ENCODE measurements at regions not wholly inside any gene's neighbourhood (a gene's known extent, or its start where the extent isn't known, plus 50 kb on each side); places are given as distances from the start of the nearest gene placed in this dataset.

DNA sequence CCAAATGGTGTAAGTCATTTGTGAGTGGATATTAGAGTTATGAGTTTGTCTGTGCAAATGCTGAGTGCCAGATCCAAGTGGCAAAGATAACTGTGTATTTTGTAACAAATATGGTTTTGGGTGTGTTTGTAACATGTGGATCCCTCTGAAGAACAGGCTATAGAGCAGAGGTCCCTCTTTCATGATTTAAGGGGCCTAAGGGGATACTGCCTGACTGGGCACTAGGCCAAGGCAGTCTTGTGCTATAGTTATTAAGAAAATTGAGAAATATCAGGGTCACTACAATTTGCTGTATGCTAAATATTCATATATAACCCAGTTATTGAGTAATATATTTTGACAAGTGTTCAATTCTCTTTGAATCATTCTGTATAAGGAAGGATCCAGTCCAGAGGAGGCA, 555.6 kb upstream of the RGMA start:
- DNase-seq (ENCODE audit: low read depth), result no peak

DNA sequence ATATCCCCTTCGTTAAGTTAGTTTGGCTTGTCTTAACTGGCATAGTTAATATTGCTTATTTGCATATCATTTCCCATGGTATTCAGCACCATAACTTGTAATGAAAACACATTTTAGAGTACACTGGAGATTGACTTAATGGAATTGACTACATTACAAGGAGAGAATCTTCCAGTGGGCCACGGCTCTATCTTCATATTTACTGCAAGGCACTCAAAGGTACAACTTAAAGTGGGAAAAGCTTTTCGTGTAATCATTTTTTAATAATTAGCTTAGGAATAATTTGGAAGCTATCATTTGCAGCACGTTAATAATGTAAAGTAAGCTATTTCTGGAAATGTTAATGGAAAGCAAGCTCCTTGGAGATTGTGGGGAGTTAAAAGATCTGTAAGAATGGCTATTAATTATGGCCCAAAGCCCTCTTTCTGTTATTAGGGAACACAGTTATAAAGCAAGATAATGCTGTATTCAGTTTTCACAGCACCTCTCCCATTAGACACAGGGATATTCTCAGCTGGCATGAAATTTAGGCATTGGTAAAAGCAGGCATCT, 551.5 kb upstream of the RGMA start:
- DNase-seq (ENCODE audit: low read depth), result no peak

DNA sequence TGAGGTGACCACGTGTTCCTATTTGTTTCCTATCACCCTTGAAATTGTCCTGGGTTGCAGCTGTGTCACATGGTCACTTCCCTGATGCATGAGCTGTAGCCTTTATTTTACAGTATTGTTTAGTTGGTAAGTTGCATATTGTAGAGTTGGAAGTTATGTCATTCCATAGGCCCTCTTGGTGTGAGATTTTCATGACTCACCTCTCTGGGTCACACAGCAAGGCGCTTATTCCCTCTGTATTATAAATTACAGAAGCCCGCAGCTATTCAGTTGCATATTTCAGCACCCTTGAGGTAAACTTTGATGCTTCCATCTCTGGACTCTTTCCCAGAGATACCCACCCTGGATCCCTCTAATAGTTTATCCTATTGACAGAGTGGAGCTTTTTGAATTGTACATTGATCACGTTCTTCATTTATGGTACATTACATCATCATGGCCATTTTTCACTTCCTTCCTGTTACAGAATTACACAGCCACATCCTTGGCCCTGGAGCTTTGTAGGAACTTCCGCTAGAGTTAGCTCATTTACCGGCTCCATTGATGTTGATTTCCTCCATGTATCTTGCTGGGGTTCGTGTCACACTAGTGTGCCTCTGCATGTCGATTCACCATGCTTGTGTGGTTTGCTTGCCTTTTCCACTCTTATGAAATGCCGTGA, 543.1 kb upstream of the RGMA start:
- no peak for DNase-seq (ENCODE audit: low read depth)

DNA sequence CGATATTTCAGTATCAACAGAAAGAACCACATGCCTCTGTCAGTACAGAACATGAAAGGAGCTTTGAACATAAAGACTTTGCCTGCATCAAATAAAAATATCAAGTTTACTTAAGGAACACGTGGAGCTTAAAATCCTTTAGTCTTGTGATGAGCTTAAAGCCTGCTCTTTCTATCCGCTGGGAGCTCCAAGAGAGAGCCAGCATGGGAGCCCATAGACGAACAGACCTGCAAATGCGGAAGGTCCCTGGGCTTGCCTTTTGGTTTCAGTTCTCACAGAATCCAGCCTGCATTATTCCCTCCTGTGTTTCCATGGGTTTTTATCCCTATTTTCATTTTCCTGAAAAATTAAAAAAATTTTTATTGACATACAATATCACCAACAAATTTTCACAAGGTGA, 530.6 kb upstream of the RGMA start:
- no peak for DNase-seq (ENCODE audit: low read depth)

DNA sequence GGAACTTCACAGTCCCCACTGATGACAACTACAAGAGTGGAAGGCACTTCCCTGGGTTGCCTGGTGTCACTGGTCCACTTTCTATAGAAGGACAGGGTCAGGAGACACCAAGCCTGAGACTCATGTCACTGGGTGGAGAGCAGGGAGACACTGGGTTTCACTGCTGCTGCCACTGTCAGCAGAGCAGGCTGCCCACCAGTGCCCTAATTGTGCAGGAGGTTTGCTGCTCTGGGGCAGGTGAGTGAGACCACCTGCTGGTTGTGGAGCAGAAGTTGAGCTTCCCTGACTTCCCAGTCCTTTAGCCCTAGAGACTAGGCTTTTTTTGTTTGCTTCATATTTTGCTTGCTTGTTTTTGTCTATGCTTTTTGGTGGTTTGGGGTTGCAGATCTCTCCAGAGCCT, 528.4 kb upstream of the RGMA start:
- DNase-seq (ENCODE audit: low read depth), result no peak

DNA sequence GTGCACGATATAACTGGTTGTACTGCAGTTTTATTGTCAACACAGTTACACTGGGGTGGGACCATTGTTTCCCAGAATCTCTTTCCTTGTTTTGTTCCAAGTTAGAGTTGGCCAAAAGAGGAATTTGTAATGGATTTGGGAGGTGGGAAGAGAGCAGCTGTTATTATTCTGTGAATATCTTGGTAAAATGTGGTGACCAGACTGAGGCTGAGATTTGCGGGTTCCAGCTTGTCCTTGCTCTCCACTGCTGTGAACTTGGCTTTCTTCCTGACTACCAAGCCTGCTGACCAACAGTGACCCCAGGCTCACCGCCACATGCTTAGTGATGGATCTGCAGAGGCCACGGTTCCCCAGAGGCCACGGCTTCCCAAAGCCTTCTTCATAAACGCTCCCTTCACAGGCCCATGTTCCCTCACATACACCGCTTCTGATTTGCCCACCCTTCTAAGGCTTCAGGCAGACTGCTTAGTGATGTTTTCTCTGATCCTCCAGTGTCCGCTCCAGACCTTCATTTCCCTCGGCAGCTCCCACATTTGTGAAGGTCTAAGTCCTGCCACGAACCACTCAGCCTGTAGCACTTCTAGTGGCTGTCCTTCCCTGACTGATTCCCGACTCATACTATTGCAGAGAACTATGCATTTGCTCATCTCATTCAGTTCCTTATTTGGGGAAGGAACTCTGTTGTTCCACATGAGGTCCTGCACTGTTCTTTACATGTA, 525.5 kb upstream of the RGMA start:
- DNase-seq (ENCODE audit: low read depth), result no peak

DNA sequence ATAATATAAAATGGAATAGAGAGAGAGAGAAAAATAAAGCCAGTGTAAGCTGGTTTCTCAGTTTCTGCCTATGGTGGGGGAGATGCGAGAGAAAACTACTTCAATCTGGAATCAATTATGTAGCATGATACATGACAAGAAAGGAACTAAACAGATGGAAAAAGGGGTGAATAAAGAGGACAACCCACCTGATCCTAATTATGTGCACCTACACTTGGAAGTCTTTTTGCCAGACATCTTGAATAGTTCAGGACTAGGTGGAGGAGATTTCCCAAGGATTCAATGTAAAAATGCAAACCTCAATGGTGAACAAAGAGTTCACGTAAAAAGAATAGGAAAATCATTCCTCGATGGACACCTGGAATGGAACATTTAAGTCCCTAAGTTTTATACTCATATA, 524.4 kb upstream of the RGMA start:
- no peak for DNase-seq (ENCODE audit: low read depth)

DNA sequence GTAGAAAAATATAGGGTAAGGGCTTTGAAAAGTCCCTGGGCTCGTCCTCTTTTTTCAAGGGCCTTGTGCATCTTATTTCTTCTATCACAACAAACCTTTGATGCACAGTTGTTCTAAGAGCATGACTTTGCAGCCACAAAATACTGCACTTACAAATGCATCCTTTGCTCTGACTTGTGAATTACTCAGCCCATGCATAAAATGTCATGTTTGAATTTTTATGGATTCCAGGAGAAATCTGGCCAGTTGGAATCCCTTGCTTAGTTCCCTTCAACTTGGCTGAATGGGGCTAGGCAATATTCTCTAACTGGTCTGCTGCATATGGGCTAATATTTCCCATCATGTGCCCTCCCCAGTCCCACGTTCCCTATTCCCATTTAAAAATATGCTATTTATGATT, 523.9 kb upstream of the RGMA start:
- DNase-seq (ENCODE audit: low read depth), result no peak

DNA sequence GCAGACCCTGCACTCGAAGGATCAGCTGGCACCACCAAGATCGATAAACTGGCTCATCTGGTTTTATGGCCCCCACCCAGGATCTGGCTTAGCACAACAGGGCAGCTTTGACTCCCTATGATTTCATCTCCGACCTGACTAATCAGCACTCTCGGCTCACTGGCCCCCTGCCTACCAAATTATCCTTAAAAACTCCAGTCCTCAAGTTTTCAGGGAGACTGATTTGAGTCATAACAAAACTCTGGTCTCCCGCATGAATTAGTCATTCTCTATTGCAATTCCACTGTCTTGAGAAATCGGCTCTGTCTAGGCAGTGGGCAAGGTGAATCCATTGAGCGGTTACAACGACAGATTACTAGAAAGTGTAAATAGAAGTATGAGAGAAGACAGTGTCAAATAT, 521.9 kb upstream of the RGMA start:
- DNase-seq (ENCODE audit: low read depth), result no peak

DNA sequence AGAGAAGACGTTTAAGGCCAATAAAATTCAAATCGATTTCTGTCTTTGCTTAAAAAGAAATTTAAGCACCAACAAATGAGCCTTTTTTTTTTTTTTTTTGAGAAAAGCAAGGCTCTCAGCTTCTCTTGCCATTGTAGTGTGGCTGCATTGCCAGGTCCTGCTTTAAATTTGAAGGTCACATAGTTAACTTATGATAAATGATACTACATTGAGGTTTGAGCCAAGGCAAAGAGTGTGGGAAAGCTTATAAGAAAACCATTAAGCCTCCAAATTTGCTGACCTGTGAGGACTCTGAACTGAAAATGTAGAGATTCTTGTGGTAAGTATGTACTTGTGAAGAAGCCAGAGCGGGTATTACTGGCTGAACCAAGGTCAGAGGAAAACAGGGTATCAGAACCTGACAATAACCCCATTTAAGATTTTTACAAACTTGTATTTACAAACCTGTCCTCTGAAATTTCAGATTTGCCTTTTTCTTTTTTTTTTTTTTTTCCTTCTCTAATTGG, 519.7 kb upstream of the RGMA start:
- DNase-seq (ENCODE audit: low read depth), result no peak

DNA sequence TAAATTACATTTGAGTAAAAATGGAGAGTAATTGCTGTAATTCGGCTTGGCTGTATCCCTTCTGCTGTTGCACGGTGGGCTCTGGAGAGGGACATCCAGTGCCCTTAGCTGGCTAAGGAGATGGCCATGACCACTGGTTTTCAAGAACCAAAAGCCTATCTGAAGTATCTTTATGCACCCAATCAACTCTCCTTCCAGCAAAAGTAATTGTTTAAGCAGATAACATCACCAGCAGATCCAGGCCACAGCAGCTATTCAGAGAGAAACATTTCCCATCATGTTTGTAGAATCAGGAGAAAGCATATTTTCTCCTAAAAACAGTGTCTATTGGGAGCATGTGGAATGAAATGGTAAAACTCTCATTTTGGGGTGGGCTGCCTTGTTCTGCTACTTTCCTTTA, 514.5 kb upstream of the RGMA start:
- DNase-seq (ENCODE audit: low read depth), result no peak

DNA sequence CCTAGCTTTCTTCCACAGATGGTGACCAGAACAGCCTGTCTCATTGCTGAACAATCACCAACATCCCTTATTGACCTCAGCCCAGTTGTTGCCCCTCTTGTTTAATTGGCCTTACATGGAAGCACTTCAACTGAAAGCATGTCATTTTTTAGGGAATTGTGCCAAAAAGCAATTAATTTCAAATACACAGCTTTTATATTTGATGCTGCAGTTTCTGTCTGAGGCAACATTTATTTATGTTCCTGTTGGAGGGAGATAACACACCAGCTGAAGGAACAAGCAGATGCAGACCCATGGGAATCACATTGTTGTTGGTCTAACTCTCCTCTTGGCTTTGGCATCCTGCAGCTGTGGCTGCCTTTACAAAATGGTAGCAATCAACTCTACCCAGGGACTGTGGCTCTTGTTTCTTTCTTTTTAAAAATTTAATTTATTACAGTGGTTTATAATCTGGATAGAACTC, 498.1 kb upstream of the RGMA start:
- DNase-seq (ENCODE audit: low read depth), result no peak

DNA sequence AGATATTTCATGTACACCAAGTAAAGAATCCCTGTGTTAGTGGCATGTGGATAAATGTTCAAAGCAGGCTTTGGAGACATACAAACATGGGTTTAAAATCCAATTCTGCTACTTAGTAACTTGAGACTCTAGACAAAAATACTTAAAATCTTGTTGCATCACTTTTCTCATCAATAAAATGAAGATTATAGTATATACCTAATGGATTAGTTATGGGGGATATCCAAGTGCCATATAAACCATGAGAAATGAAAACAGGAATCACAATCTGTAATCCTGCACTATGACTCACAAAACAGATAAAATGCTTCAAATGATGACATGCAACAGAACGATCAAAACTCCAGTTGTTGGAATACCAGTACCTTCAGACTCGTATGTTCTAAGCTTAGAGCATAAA, 496.0 kb upstream of the RGMA start:
- DNase-seq (ENCODE audit: low read depth), result no peak

DNA sequence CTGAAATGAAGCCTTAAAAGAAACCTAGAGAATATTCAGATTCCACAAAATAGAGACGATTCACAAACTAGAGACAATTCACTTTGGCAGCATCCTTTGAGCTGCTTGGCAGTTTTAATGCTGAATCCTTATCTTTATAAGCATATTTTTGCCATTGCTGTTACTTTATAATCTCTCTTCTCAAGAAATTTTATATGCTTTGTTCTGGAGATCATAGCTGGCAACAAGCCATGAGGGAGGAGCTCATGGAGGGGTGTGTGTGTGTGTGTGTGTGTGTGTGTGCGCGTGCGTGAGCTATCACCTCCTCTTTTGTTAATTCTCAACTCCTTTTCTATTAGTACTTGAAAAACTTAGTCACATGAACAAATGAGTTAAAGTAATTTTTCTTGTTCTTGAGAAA, 495.0 kb upstream of the RGMA start:
- DNase-seq (ENCODE audit: low read depth), result no peak

DNA sequence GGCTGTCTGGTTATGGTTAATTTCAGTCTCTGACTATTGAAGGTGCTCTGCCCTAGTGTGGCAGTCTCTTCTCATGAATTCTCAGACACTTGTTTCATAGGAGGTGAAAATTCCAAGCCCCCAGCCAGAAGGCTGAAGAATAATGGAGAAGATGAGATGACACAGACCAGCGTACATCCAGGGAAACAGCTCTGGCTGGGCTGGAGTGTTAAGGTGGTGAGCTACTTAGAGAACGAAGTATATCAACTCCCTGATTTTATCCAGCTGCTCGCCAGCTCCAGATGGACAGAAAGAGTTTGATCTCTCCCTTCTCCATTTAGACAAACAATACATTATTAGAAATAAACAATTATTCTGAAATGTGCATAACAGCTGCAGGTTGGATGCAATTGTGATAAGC, 494.5 kb upstream of the RGMA start:
- no peak for DNase-seq (ENCODE audit: low read depth)

DNA sequence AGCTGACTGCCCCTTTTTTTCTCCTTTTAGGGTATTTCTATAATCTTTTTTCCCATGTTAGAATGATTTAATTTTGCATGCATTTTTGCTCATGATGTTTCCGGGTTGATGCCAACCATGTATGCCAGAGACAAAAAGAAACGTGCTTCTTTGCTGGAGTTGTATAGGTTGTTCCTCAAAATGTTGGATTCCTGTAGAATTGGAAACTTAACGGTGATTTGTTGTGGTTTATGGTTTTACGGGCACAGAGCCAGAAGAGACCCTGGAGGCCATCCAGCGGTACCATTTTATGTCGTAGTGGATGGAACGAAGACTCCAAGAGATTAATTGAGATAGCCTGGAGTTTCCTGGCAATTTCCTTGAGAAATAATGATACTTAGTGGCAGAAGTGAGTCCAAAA, 481.5 kb upstream of the RGMA start:
- DNase-seq (ENCODE audit: low read depth), result no peak

DNA sequence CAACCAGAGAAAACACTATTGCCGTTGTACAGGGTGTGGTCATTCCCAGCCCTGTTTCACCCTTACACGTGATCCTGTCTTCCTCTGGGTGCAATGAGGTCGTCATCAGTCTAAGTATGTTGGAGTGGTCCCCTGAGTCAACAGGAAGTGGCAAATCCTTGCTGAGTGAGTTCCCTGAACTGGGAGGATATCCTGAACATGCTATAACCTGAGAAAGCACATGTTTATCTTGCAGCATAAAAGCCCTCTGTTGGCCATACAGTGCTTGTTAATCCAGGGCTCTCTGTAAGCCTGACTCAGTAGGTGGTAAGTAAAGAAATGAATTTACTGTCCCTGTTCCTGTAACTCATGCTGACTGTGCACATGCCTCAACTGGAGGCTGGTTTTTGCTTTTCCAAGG, 477.8 kb upstream of the RGMA start:
- no peak for DNase-seq (ENCODE audit: low read depth)

DNA sequence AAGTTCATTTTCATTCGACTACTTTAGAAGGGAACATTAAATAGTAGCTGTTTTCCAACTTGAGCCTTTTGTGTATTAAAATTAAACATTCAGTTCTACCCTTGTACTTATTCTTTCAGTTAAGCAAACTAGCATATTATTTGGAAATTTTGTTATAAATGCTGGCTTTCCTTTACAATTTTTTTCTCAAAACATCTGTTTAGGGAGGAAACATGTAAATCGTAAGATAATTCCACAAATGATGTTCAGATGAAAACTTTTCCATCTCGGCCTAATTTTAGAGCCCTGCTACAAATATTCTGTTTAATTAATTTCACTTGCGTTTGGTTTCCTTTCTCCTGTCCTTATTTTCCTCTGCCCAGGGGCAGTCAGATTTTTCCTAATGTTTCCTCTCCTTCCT, 476.2 kb upstream of the RGMA start:
- DNase-seq (ENCODE audit: low read depth), result no peak

DNA sequence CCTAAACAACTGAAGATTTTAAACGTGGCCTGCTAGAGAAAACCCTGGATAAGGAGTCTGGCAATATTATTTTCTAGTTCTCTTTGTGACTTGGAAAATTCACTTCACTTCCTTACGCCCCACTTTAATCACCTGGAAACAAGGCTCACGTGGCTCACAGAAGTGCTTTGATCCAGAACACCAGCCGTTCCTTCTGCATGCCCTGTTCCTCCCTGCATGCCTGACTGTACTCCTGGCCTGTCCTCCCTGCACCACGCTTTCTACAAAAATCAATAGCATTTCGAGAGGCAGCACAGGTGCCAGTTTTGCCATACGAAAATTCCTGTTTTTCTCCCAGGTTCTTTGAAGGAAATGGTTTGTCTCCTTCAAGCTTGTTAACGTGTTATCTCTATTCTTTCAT, 474.2 kb upstream of the RGMA start:
- no peak for DNase-seq (ENCODE audit: low read depth)

DNA sequence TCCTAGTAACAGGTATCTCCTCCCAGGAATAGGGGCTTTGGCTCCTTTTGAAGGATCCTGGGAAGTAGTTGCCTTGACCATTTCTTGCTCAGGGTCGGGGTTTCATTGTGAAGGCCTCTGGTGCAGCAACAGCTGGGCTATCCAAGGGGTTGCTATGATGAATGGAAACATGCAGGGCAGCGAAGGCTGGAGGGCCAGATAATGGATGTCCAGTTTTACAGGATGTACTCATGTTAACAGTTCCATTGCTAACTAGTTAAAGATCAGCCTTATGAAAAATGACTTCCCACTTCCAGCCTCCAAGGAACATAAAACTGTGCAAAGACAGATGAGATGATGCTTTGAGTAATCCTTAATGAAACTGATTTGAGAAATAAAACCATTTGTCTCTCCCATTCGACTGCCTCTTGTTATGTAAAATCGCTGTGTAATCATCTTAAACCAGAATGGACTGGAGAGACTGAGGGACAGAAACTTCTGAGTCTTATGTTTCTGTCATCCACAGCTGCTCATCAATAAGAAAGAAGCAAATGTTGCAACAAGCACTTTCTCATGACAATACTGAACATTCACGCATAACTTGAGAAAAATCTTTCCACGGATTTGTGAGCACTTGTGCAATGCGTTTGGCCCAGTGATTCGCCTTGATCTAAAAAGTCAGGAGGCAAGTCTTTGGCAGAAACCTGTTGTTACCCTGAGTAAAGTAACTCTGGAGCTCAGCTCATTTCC, 473.5 kb upstream of the RGMA start:
- DNase-seq (ENCODE audit: low read depth), result no peak

DNA sequence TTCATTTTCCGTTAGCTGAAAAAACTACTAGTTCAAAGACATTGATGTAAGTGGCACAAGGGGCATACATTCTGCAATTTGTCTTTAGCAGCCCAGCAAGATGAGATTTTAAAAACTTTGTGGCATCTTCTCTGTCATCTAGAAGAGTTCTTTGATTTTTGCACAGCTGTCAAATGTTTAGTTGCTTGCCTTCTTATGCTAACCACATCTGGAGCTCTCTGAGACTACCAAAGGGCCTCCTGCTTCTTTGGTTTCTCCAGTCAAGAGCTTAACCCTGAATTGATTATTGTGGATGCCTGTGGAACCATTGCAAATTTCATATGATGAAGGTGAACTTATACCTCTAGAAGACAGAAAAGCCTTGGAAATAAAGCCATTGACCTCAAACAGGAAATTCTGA, 468.7 kb upstream of the RGMA start:
- DNase-seq (ENCODE audit: low read depth), result no peak

DNA sequence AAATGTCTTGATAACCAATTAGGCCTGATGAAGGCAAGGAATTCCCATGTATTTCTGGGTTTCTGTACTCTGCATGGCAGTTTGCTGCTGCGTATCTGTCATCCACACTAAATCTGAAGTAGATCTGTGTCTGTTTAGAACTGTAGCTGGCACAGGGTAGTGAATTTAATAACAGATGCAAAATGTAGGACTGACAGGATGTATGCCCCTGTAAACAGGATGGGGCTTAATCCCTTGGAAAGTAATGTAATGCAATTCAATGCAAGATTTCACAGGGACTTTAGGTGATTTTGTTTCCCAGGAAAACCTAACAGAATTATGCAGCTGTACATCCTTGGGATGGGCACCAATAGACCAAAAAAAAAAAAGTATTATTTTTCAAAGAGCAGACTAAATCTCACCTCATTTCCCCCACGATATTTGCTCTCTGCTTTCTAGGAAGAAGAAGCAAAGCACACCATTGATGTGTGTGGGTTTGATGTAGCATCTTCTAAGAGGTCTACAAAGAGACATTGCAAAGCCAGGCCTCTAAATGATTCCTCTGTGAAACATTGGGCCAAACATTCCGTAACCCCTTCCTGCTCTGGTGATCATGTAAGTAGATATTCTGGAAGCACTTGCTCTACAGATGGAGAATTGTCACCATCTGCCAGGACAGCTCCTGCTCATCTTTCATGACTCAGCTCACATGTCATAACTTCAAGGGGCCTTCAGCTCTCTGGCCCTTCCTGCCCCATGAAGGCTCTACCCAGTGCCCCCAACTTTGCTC, 464.3 kb upstream of the RGMA start:
- DNase-seq (ENCODE audit: low read depth), result no peak

Data from CMK (cell line).